ENCODE measurements at regions not wholly inside any gene's neighbourhood (a gene's known extent, or its start where the extent isn't known, plus 50 kb on each side); places are given as distances from the start of the nearest gene placed in this dataset.

- Mint-ChIP-seq H3K27ac (no peak overlapping the region), H3K4me3 (no peak overlapping the region), H3K27me3 (no peaks in the 10 kb centered on the region), H3K9me3 (no peaks in the 10 kb centered on the region), H3K36me3 (ENCODE audit: low read depth) (no peaks in the 10 kb centered on the region), H3K4me1 (no peaks in the 10 kb centered on the region)
- ChIA-PET CTCF (no interaction called here), POLR2A (no interaction called here)
- no peak for DNase-seq
These were observed 560.7 kb upstream of the KLHL1 start for GRCh38 chr13:70668983-70669382.

GRCh38 chr13:70668293-70668692 is 560.0 kb upstream of the KLHL1 start:
- no peak for DNase-seq
- no peak overlapping the region for H3K4me3 Mint-ChIP-seq
- H3K4me1 Mint-ChIP-seq, result no peaks in the 10 kb centered on the region
- CTCF ChIA-PET, result no interaction called here
- no peaks in the 10 kb centered on the region for H3K36me3 Mint-ChIP-seq (ENCODE audit: low read depth)
- H3K27ac Mint-ChIP-seq, result no peak overlapping the region
- no peaks in the 10 kb centered on the region for H3K27me3 Mint-ChIP-seq
- no peaks in the 10 kb centered on the region for H3K9me3 Mint-ChIP-seq
- POLR2A ChIA-PET, result no interaction called here

DNA sequence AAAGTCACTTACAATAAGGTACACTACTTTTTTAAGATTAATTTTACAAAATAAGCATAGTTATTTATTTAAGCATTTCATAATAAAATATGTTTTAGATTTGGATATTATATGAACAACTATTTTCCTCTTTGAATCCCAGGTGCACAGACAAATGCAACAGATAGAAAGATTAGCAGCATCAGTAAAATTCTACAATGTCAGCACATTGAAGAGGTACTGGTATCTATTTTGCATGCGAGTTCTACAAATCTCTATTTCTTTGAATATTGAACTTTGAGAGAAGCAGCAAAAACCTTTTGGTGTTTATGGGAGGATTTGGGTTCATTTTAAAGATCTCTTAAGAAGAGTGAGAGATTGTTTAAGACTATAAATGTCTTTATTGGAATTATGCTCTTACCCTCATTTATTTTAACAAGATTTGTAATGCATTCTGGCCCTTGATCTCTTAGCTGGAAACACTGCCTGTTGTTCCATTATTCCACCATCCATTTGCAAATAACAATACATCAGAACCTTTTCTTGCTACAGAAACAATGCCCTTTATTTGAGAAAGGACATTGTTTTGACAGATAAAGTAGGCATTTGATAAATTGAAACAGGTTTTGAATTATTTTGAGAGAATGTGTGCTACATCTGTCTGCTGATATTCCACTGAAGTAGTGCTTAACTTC is 558.8 kb upstream of the KLHL1 start:
- ChIA-PET POLR2A (no interaction called here), CTCF (no interaction called here)
- Mint-ChIP-seq H3K9me3 (no peaks in the 10 kb centered on the region), H3K27me3 (no peaks in the 10 kb centered on the region), H3K36me3 (ENCODE audit: low read depth) (no peaks in the 10 kb centered on the region), H3K27ac (no peak overlapping the region), H3K4me1 (no peaks in the 10 kb centered on the region), H3K4me3 (no peak overlapping the region)
- DNase-seq, result no peak

- CTCF ChIA-PET, result no interaction called here
- POLR2A ChIA-PET, result no interaction called here
- H3K4me1 Mint-ChIP-seq, result no peaks in the 10 kb centered on the region
These were observed 554.1 kb upstream of the KLHL1 start for GRCh38 chr13:70662231-70662940.

GRCh38 chr13:70644052-70644451 is 535.8 kb upstream of the KLHL1 start:
- Mint-ChIP-seq H3K27ac (no peak overlapping the region), H3K9me3 (peaks cover 2% of the 10 kb centered on the region), H3K36me3 (ENCODE audit: low read depth) (no peaks in the 10 kb centered on the region), H3K27me3 (no peaks in the 10 kb centered on the region), H3K4me1 (no peaks in the 10 kb centered on the region), H3K4me3 (no peak overlapping the region)
- ChIA-PET CTCF (interaction anchor here (0.6 kb wide), 1 partner anchor 1163 kb away, joined by 3 read pairs; no protein-coding TSS in a partner anchor), POLR2A (no interaction called here)
- DNase-seq, result no peak

More at GRCh38 chr13:70662231-70662940, 554.1 kb upstream of the KLHL1 start:
- Mint-ChIP-seq H3K9me3 (no peaks in the 10 kb centered on the region), H3K4me3 (no peak overlapping the region), H3K36me3 (ENCODE audit: low read depth) (no peaks in the 10 kb centered on the region), H3K27me3 (no peaks in the 10 kb centered on the region), H3K27ac (no peak overlapping the region)
- DNase-seq, result no peak

GRCh38 chr13:70634893-70635292 is 526.6 kb upstream of the KLHL1 start:
- Mint-ChIP-seq H3K4me3 (no peak overlapping the region), H3K36me3 (ENCODE audit: low read depth) (no peaks in the 10 kb centered on the region), H3K4me1 (no peaks in the 10 kb centered on the region), H3K27ac (no peak overlapping the region), H3K9me3 (peaks cover 4% of the 10 kb centered on the region), H3K27me3 (no peaks in the 10 kb centered on the region)
- DNase-seq, result no peak
- CTCF ChIA-PET, result no interaction called here
- POLR2A ChIA-PET, result no interaction called here

GRCh38 chr13:70630247-70630646 is 522.0 kb upstream of the KLHL1 start:
- H3K27ac Mint-ChIP-seq, result no peak overlapping the region
- H3K4me1 Mint-ChIP-seq, result no peaks in the 10 kb centered on the region
- DNase-seq, result no peak
- H3K27me3 Mint-ChIP-seq, result no peaks in the 10 kb centered on the region
- POLR2A ChIA-PET, result no interaction called here
- H3K36me3 Mint-ChIP-seq (ENCODE audit: low read depth), result no peaks in the 10 kb centered on the region
- no peak overlapping the region for H3K4me3 Mint-ChIP-seq
- CTCF ChIA-PET, result no interaction called here
- no peaks in the 10 kb centered on the region for H3K9me3 Mint-ChIP-seq

DNA sequence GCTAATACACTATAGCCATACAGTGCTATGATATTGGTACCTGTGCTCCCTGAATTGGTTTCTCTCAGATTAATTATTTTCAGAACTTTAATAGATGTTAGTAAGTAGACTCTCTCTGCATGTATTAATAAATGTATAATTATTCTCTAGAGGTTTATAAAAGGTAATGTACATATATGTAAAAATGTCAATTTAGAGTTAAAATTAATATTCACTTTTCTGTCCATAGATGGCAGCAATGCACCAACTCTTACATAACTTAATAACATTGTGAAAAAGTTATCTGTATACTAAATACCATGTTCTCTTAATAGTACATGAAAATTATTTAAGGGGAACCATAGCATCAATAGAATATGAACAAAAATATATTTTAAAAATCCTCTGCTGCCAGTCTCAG is 515.0 kb upstream of the KLHL1 start:
- Mint-ChIP-seq H3K36me3 (ENCODE audit: low read depth) (no peaks in the 10 kb centered on the region), H3K27me3 (no peaks in the 10 kb centered on the region), H3K4me1 (no peaks in the 10 kb centered on the region), H3K4me3 (no peak overlapping the region), H3K27ac (no peak overlapping the region), H3K9me3 (no peaks in the 10 kb centered on the region)
- no peak for DNase-seq
- POLR2A ChIA-PET, result no interaction called here
- CTCF ChIA-PET, result no interaction called here

GRCh38 chr13:70622796-70623195 is 514.5 kb upstream of the KLHL1 start:
- DNase-seq, result no peak
- Mint-ChIP-seq H3K27me3 (no peaks in the 10 kb centered on the region), H3K4me1 (no peaks in the 10 kb centered on the region), H3K36me3 (ENCODE audit: low read depth) (no peaks in the 10 kb centered on the region), H3K9me3 (no peaks in the 10 kb centered on the region), H3K4me3 (no peak overlapping the region), H3K27ac (no peak overlapping the region)
- ChIA-PET POLR2A (no interaction called here), CTCF (no interaction called here)

DNA sequence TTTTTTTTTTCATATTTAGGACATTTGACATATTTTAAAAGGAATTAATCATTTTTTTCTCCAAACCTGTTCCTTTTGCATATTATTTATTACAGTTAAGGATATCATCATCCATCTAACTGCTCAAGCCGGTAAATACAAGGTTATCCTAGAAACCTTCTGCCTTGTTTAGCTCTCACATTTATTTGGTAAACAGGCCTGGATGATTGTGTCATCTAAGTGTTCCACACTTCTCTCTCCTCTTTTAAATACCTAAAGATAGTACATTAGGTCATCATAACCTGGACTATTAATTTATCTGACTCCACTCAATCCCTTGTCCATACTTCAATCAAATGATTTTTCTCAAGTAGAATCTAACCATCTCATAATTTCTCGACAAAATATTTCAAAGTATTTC is 511.7 kb upstream of the KLHL1 start:
- Mint-ChIP-seq H3K27ac (no peak overlapping the region), H3K27me3 (no peaks in the 10 kb centered on the region), H3K9me3 (no peaks in the 10 kb centered on the region), H3K4me3 (no peak overlapping the region), H3K4me1 (no peaks in the 10 kb centered on the region), H3K36me3 (ENCODE audit: low read depth) (no peaks in the 10 kb centered on the region)
- POLR2A ChIA-PET, result no interaction called here
- CTCF ChIA-PET, result no interaction called here
- no peak for DNase-seq

DNA sequence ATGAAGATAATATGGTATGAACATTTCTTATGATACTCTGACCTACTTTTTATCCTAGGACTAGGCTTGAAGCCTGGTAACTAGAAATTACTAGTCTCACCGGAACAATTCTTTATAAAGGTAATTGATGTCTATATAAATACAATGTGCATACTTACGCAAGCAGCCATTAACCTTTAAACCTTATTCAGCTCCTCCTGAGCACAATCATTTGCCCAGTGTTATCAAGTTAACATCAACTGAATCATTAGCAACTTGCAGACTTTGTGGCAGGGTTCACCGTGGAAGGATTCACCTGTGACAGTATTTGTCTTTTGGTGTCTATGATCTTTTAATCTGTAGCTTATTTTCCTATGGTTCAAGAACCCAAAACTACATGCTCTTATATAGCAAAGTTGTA is 508.6 kb upstream of the KLHL1 start:
- Mint-ChIP-seq H3K27me3 (no peaks in the 10 kb centered on the region), H3K4me1 (no peaks in the 10 kb centered on the region), H3K27ac (no peak overlapping the region), H3K36me3 (ENCODE audit: low read depth) (no peaks in the 10 kb centered on the region), H3K4me3 (no peak overlapping the region), H3K9me3 (no peaks in the 10 kb centered on the region)
- CTCF ChIA-PET, result no interaction called here
- DNase-seq, result no peak
- POLR2A ChIA-PET, result no interaction called here

DNA sequence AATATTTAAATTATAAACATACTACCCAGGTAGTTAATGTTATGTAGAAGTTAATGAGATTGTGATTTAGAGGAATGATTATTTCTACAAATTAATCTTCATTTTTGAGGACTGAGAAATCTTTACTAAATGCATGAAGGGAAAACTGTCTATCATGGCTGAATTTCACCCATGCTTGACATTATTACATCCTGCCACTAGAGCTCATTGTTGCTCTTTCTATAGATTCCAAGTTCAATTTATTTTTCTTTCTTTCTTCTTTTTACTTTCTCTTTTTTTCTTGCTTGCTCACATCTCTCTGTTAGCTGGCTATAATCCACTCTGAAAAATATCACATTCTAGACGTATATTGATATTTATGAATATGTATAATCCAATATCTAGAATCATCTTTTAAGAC is 505.0 kb upstream of the KLHL1 start:
- DNase-seq, result no peak
- no peaks in the 10 kb centered on the region for H3K9me3 Mint-ChIP-seq
- H3K4me1 Mint-ChIP-seq, result no peaks in the 10 kb centered on the region
- H3K27me3 Mint-ChIP-seq, result no peaks in the 10 kb centered on the region
- ChIA-PET POLR2A (no interaction called here), CTCF (no interaction called here)
- H3K27ac Mint-ChIP-seq, result no peak overlapping the region
- H3K36me3 Mint-ChIP-seq (ENCODE audit: low read depth), result no peaks in the 10 kb centered on the region
- no peak overlapping the region for H3K4me3 Mint-ChIP-seq

GRCh38 chr13:70612881-70613280 is 504.6 kb upstream of the KLHL1 start:
- no peak overlapping the region for H3K27ac Mint-ChIP-seq
- ChIA-PET CTCF (no interaction called here), POLR2A (no interaction called here)
- no peak for DNase-seq
- H3K4me1 Mint-ChIP-seq, result no peaks in the 10 kb centered on the region
- no peak overlapping the region for H3K4me3 Mint-ChIP-seq
- H3K36me3 Mint-ChIP-seq (ENCODE audit: low read depth), result no peaks in the 10 kb centered on the region
- no peaks in the 10 kb centered on the region for H3K9me3 Mint-ChIP-seq
- H3K27me3 Mint-ChIP-seq, result no peaks in the 10 kb centered on the region

GRCh38 chr13:70604448-70604847 is 496.2 kb upstream of the KLHL1 start:
- ChIA-PET CTCF (no interaction called here), POLR2A (no interaction called here)
- Mint-ChIP-seq H3K27ac (no peak overlapping the region), H3K9me3 (peaks cover 8% of the 10 kb centered on the region), H3K4me1 (no peaks in the 10 kb centered on the region), H3K36me3 (ENCODE audit: low read depth) (no peaks in the 10 kb centered on the region), H3K4me3 (no peak overlapping the region), H3K27me3 (no peaks in the 10 kb centered on the region)
- DNase-seq, result no peak
